Ectodermal cell (in vitro differentiated cells): ENCODE measurements at regions not wholly inside any gene's neighbourhood (a gene's known extent, or its start where the extent isn't known, plus 50 kb on each side); places are given as distances from the start of the nearest gene placed in this dataset.

Experiments
- H3K27ac ChIP-seq: 2 replicates; pipeline ENCODE4 v1.7.0; 2013; ENCODE audit warnings: mild to moderate bottlenecking, low read depth, low read length; ENCODE audit not compliant: insufficient read depth, poor library complexity, severe bottlenecking
- H3K27me3 ChIP-seq: 2 replicates; pipeline ENCODE4 v1.7.0; 2013; ENCODE audit warnings: mild to moderate bottlenecking, low read length; ENCODE audit not compliant: insufficient read depth, control insufficient read depth, poor library complexity, severe bottlenecking
- H3K36me3 ChIP-seq: one replicate; pipeline ENCODE4 v1.7.0; 2013; ENCODE audit warnings: low read length; ENCODE audit not compliant: control insufficient read depth, insufficient read depth
- H3K4me1 ChIP-seq: one replicate; pipeline ENCODE4 v1.7.0; 2013; ENCODE audit warnings: low read length; ENCODE audit not compliant: control insufficient read depth, insufficient read depth
- H3K4me3 ChIP-seq: 2 replicates; pipeline ENCODE4 v1.7.0; 2013; ENCODE audit warnings: low read depth, low read length, control low read depth; ENCODE audit not compliant: insufficient read depth
- H3K9me3 ChIP-seq: 2 replicates; pipeline ENCODE4 v1.7.0; 2013; ENCODE audit warnings: mild to moderate bottlenecking, low read length, moderate library complexity; ENCODE audit not compliant: control insufficient read depth
- WGBS, 2 experiments: methylation state at CpG; one replicate each; pipeline ENCODE4 v1.1.7; 2013; ENCODE audit warnings: missing lambda C conversion rate in 2 of 2; 5-methylcytosine and 5-hydroxymethylcytosine counted together

DNA sequence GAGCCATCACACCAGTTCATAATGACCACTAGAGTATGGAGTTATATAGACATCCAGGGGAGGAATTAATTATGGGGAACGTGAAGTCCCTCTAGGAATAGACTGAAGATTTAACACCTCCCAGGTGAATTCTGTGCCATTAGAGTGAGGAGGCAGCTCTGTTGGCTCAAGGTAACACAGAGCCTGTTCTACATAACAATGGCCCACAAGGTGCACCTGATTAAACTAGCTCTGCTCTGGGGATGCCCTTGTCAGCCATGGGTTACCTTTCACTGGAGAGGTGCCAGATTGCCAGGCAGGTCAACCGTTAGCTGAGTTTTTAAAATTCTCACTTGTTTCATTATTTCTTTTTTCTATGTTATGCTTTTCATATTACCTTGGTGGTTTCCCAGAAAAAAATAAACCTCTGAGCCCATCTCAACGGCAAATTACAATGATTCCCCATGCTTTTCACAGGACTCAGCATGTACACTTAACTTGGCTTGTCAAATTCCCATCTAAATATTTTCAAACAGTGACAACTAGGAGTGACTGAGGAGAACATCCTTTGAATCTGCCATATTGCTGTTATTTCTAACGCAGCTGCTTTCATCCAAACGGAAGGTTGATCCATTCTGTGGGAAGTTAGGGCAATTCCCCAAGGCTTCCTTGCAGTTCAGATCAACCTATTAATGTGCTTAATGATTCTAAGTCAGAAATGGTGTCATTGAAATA lies 512.9 kb downstream of the MCTP2 start:
- Histone ChIP-seq H3K27me3 (no peaks in the 10 kb centered on the region), H3K27ac (no peak overlapping the region), H3K36me3 (no peaks in the 10 kb centered on the region), H3K4me1 (peaks cover 25% of the 10 kb centered on the region), H3K4me3 (no peak overlapping the region), H3K9me3 (no peaks in the 10 kb centered on the region)
- WGBS, 2 experiments: 86 to 92% methylated on average over 5 of the region's 5 CpGs

DNA sequence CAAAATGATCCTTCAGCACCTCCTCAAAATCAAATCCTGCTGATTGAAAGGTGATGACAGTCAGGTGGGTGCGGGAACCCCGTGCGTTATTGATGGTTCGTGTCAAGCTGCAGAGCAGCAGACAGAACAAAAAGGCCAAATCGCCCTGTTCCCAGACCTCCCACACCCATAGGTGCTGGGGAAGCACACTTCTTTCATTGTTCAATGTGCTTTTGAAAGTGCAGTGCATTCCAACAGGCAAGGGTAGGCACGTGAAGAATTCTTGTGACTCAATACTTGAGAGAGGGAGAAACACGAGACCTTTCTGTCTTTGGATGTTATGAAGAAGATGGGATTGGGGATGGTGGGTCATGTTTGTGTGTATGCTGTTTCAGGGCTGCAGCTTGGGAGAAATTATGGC lies 514.0 kb downstream of the MCTP2 start:
- no peak overlapping the region for H3K27ac ChIP-seq
- H3K27me3 ChIP-seq: no peaks in the 10 kb centered on the region
- no peak overlapping the region for H3K4me3 ChIP-seq
- no peaks in the 10 kb centered on the region for H3K9me3 ChIP-seq
- WGBS, 2 experiments: 71 to 76% methylated on average over 7 of the region's 7 CpGs
- no peaks in the 10 kb centered on the region for H3K36me3 ChIP-seq
- peaks cover 25% of the 10 kb centered on the region for H3K4me1 ChIP-seq

DNA sequence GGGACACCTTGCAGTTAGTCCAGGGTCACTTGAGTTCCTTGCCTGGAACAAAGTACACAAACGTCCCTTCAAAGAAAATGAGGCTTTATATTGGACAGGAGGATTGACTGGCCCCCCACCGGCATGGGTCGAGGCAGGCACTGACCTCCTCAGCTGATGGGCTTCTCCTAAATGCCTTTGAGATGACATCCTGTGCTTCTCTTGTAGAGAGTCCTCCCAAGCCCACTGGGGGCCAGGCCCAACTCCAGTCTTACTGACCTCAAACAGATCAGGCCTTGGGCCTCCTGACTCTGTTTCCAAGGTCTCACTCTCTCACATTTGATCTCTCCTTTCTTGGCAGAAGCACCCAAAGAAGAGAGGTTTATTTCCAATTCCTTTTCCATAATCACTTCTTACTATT lies 516.1 kb downstream of the MCTP2 start:
- WGBS, 2 experiments: 51 to 64% methylated on average over 3 of the region's 3 CpGs
- Histone ChIP-seq H3K4me3 (no peak overlapping the region), H3K27ac (peak overlapping the region; percentile 50), H3K36me3 (no peaks in the 10 kb centered on the region), H3K9me3 (no peaks in the 10 kb centered on the region), H3K27me3 (no peaks in the 10 kb centered on the region), H3K4me1 (peaks cover 25% of the 10 kb centered on the region)

DNA sequence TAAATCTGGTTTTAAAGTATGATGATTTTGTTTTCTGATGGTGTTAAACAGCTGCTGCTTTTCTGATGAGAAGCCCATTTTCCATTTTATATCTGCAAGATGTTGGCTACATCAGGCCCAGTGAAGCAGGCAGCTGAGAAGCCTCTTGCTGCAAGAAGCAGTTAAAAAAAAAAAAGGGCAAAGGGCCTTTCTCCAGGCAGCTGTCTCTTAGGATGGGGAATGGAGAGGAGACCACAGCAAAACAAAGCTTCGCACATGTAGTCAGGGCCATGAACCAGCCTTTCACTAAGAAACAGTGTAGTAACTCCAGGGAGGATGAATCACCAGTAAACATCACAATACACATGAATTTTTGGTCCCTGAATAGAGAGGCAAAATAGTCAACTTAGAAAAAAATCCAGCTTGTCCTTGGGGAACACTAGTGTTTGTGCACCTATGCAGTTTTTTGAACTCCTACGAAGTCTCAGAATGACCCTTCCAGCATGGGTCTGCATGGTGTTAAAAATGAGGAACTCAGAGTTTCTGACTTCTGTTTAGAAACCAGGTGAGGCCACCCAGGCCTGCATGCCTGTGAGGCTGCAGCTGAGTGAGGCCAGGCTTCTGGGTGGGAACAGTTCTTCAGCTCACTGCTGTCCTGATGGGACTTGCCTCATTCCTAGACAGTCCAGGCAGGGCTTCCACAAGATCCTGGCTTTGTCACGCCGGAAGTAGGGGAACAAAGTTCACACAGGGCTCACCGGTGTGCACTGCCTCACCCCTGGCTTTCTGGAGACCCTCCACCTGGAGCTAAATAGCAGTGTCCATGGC lies 518.7 kb downstream of the MCTP2 start:
- Histone ChIP-seq H3K4me3 (no peak overlapping the region), H3K4me1 (peaks cover 21% of the 10 kb centered on the region), H3K36me3 (no peaks in the 10 kb centered on the region), H3K27ac (no peak overlapping the region), H3K27me3 (no peaks in the 10 kb centered on the region), H3K9me3 (no peaks in the 10 kb centered on the region)
- 95 to 96% methylated on average over 5 of the region's 5 CpGs for WGBS, 2 experiments

DNA sequence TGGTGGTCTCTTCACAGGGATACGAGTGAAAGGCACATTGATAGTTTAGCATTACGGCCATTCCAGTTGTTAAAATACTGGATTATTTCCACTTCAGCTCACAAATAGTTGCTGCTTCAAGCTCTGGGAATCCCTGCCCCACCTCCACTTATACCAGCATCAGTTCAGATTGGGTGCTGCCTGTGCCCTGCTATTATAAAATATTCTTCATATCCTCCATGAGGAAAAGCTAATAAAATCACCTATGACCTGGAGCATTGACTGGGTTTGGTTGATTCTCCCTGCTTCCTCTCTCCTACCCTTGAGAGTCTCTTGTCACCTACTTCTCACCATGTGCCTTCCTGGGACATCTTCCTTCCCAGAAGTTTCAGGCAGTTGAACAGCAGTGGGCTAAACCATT lies 529.0 kb downstream of the MCTP2 start:
- Histone ChIP-seq H3K9me3 (no peaks in the 10 kb centered on the region), H3K36me3 (no peaks in the 10 kb centered on the region), H3K4me1 (no peaks in the 10 kb centered on the region), H3K27ac (no peak overlapping the region), H3K27me3 (no peaks in the 10 kb centered on the region), H3K4me3 (no peak overlapping the region)
- WGBS, 2 experiments: 49 to 55% methylated on average over 2 of the region's 2 CpGs

DNA sequence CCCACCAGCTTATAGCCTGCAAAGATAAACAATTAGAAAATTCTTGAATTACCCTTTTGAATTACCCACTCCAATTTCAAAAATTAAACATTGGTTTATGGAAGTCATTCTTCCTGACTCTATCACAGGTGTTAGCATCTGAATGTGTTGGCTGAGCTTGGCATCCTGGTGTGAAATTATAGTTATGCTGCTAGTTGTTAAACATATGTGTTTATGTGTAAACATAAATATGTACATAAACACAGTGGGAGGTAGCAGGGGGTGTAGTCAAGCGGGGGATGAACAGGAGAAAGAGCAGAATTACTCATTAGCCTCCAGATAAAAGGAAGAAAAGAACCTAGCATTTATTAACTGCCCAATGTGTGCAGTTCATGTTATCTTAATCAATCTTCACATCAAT lies 530.2 kb downstream of the MCTP2 start:
- Histone ChIP-seq H3K4me1 (no peaks in the 10 kb centered on the region), H3K27ac (no peak overlapping the region), H3K36me3 (no peaks in the 10 kb centered on the region), H3K9me3 (no peaks in the 10 kb centered on the region), H3K4me3 (no peak overlapping the region), H3K27me3 (no peaks in the 10 kb centered on the region)
- WGBS, 2 experiments: 33 to 45% methylated on average over 1 of the region's 1 CpG

DNA sequence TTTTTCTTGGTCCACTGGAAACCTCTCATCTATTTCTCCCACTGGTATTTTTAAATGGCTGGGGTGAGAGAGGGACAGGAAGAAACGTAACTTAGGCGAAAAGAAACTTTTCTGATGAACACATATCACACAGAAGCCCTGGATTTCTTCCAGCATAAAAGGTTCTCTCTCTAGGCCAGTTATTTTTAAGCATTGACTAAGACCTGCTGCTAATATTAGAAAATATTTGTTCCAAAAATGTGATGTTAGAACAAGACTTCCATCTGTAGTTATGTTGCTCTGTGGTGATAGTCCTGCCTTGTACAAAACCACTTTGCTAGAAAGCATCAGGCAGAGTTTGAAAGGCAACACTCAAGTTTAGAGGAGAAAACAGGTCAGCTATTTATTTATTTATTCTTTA lies 537.7 kb downstream of the MCTP2 start:
- H3K36me3 ChIP-seq: no peaks in the 10 kb centered on the region
- H3K4me1 ChIP-seq: no peaks in the 10 kb centered on the region
- no peaks in the 10 kb centered on the region for H3K27me3 ChIP-seq
- no peak overlapping the region for H3K4me3 ChIP-seq
- H3K27ac ChIP-seq: no peak overlapping the region
- H3K9me3 ChIP-seq: no peaks in the 10 kb centered on the region
- WGBS, 2 experiments: 87 to 89% methylated on average over 2 of the region's 2 CpGs

DNA sequence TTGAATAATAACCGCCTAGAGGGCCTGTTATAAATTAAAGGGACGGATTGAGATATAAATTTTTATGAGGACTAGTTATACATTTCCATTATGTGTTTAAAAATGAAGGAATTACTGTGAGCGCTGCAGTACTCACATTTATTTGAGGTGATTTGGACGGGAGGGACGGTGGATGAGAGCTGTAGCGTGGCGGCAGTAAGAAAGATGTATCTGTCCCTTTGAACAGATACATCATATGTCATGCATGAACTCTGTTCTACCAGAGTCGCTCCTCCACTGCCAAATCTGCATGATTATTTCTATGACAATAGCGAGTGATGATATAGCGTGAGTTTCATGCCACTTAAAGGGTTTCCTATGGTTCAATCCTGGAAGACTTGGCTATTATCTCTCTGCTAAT lies 538.8 kb downstream of the MCTP2 start:
- Histone ChIP-seq H3K27ac (no peak overlapping the region), H3K4me3 (no peak overlapping the region), H3K36me3 (no peaks in the 10 kb centered on the region), H3K27me3 (no peaks in the 10 kb centered on the region), H3K9me3 (no peaks in the 10 kb centered on the region), H3K4me1 (no peaks in the 10 kb centered on the region)
- 91 to 96% methylated on average over 10 of the region's 10 CpGs for WGBS, 2 experiments

DNA sequence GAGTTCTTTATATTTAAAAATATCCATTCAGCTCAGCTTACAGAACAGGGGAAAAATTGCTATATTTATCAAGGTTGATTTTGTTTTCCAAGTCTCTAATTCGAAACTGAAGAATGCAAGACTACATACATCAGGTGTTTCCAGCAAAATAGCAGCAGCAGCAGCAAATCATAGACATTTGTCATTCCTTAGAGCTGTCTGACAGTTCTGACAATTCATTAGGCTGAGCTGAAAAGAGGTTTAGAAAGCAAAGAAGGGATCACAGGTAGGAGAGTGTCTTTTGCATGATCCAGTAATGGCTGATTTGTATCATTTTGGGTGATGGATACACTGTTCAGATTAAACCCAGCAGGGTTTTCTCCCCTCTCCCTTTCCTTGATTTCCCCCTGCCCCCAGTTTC lies 545.7 kb downstream of the MCTP2 start:
- Histone ChIP-seq H3K27ac (no peak overlapping the region), H3K4me3 (no peak overlapping the region), H3K27me3 (no peaks in the 10 kb centered on the region), H3K9me3 (no peaks in the 10 kb centered on the region), H3K36me3 (no peaks in the 10 kb centered on the region), H3K4me1 (no peaks in the 10 kb centered on the region)
- 100% methylated on average over 1 of the region's 1 CpG for WGBS, 2 experiments

DNA sequence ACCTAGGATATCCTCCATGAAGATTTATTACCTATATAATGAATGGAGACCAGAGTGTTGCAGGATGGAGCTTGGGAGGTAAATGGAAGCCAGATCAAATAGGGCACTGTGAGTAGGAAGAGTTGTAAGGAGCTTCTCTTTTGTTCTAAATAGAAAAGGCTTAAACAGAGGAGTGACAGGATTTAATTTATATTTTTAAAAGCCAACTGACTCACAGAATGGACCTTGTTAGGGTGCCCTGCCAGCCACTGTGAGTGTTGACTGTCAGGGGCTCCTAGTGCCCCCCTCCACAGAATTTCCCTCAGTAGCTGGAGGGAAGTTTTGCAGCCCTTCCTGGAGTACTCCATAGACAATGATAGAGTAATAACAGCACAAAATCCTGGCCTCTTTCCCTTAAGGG lies 547.5 kb downstream of the MCTP2 start:
- Histone ChIP-seq H3K4me1 (no peaks in the 10 kb centered on the region), H3K9me3 (no peaks in the 10 kb centered on the region), H3K27me3 (no peaks in the 10 kb centered on the region), H3K4me3 (no peak overlapping the region), H3K27ac (no peak overlapping the region), H3K36me3 (no peaks in the 10 kb centered on the region)
